OCI-LY1 (cell line): ENCODE measurements at regions not wholly inside any gene's neighbourhood (a gene's known extent, or its start where the extent isn't known, plus 50 kb on each side); places are given as distances from the start of the nearest gene placed in this dataset.

Experiments used
- CTCF ChIP-seq: fragments of 200-600 bp; sonication (generic), shearing (Covaris generic); IDR thresholded peaks from 2 replicates; pipeline ENCODE4 v1.5.1; 2017; ENCODE audit warnings: mild to moderate bottlenecking, antibody characterized with exemption, low read length, moderate library complexity, mixed read lengths
- EZH2 ChIP-seq: fragments of 200-600 bp; sonication (generic), shearing (Covaris generic); IDR thresholded peaks from 2 replicates; pipeline ENCODE4 v1.8.0; 2017; ENCODE audit warnings: borderline replicate concordance, mixed run types, mild to moderate bottlenecking, antibody characterized with exemption, low read length, moderate library complexity, mixed read lengths

GRCh38 chrY:12357655-12358054 lies 343.4 kb upstream of the USP9Y start:
- no peak for TF ChIP-seq CTCF
- TF ChIP-seq EZH2, result no peak
